Activated T-cell treated with anti-CD3 and anti-CD28 coated beads, Interleukin-2, amount 50 U/mL, for 24 hours (primary cell): ENCODE measurements at regions not wholly inside any gene's neighbourhood (a gene's known extent, or its start where the extent isn't known, plus 50 kb on each side); places are given as distances from the start of the nearest gene placed in this dataset.

Experiments
- DNase-seq: peaks from one replicate; pipeline ENCODE4 v3.0.0-alpha.2; 2020
- H3K27ac Mint-ChIP-seq: 2 replicates; pipeline ENCODE4 v1.8.0; 2020; ENCODE audit warnings: mild to moderate bottlenecking, mixed read lengths
- H3K27me3 Mint-ChIP-seq: 2 replicates; pipeline ENCODE4 v1.8.0; 2020; ENCODE audit warnings: mixed read lengths
- H3K36me3 Mint-ChIP-seq: 2 replicates; pipeline ENCODE4 v1.8.0; 2020; ENCODE audit warnings: low read depth, mixed read lengths
- H3K4me1 Mint-ChIP-seq: 2 replicates; pipeline ENCODE4 v1.8.0; 2020; ENCODE audit warnings: low read depth, mixed read lengths
- H3K4me3 Mint-ChIP-seq: 2 replicates; pipeline ENCODE4 v1.8.0; 2020; ENCODE audit warnings: mild to moderate bottlenecking, moderate library complexity, mixed read lengths
- H3K9me3 Mint-ChIP-seq: 2 replicates; pipeline ENCODE4 v1.8.0; 2020; ENCODE audit warnings: mixed read lengths

- H3K27me3 Mint-ChIP-seq = no peaks in the 10 kb centered on the region
- DNase-seq = no peak
- H3K4me3 Mint-ChIP-seq = no peak overlapping the region
- H3K9me3 Mint-ChIP-seq = no peaks in the 10 kb centered on the region
- no peak overlapping the region for H3K27ac Mint-ChIP-seq
- H3K36me3 Mint-ChIP-seq = peaks cover 48% of the 10 kb centered on the region
- peaks cover 58% of the 10 kb centered on the region for H3K4me1 Mint-ChIP-seq
Observed at GRCh38 chr9:129493706-129494047, 127.2 kb downstream of the C9orf50 start.

GRCh38 chr9:129493002-129493705, 127.7 kb downstream of the C9orf50 start:
- Mint-ChIP-seq H3K36me3 (peaks cover 48% of the 10 kb centered on the region), H3K9me3 (no peaks in the 10 kb centered on the region), H3K4me1 (peaks cover 58% of the 10 kb centered on the region), H3K27ac (no peak overlapping the region), H3K4me3 (no peak overlapping the region), H3K27me3 (no peaks in the 10 kb centered on the region)
- DNase-seq = no peak

GRCh38 chr9:129491487-129491855, 129.4 kb downstream of the C9orf50 start:
- H3K4me3 Mint-ChIP-seq = peak overlapping the region; percentile 91
- no peaks in the 10 kb centered on the region for H3K27me3 Mint-ChIP-seq
- H3K9me3 Mint-ChIP-seq = no peaks in the 10 kb centered on the region
- H3K27ac Mint-ChIP-seq = peak overlapping the region; percentile 35
- peaks cover 47% of the 10 kb centered on the region for H3K36me3 Mint-ChIP-seq
- H3K4me1 Mint-ChIP-seq = peaks cover 64% of the 10 kb centered on the region
- no peak for DNase-seq

GRCh38 chr9:129490583-129491486, 130.1 kb downstream of the C9orf50 start:
- Mint-ChIP-seq H3K36me3 (peaks cover 47% of the 10 kb centered on the region), H3K4me1 (peaks cover 63% of the 10 kb centered on the region), H3K27ac (peak overlapping the region; percentile 98), H3K9me3 (no peaks in the 10 kb centered on the region), H3K27me3 (no peaks in the 10 kb centered on the region), H3K4me3 (peak overlapping the region; percentile 91)
- no peak for DNase-seq

- DNase-seq = peak; percentile 68
- Mint-ChIP-seq H3K4me3 (peak overlapping the region; percentile 91), H3K27ac (peak overlapping the region; percentile 98), H3K27me3 (no peaks in the 10 kb centered on the region), H3K9me3 (no peaks in the 10 kb centered on the region), H3K36me3 (peaks cover 43% of the 10 kb centered on the region), H3K4me1 (peaks cover 63% of the 10 kb centered on the region)
Observed at GRCh38 chr9:129489838-129490582, 130.9 kb downstream of the C9orf50 start.

- peaks cover 28% of the 10 kb centered on the region for H3K36me3 Mint-ChIP-seq
- DNase-seq = no peak
- peak overlapping the region; percentile 81 for H3K4me3 Mint-ChIP-seq
- H3K4me1 Mint-ChIP-seq = peaks cover 77% of the 10 kb centered on the region
- no peaks in the 10 kb centered on the region for H3K27me3 Mint-ChIP-seq
- peak overlapping the region; percentile 98 for H3K27ac Mint-ChIP-seq
- no peaks in the 10 kb centered on the region for H3K9me3 Mint-ChIP-seq
Observed at GRCh38 chr9:129487658-129488483, 133.0 kb downstream of the C9orf50 start.

- DNase-seq = no peak
- Mint-ChIP-seq H3K27ac (peak overlapping the region; percentile 98), H3K27me3 (no peaks in the 10 kb centered on the region), H3K36me3 (peaks cover 22% of the 10 kb centered on the region), H3K9me3 (no peaks in the 10 kb centered on the region), H3K4me3 (peak overlapping the region; percentile 81), H3K4me1 (peaks cover 73% of the 10 kb centered on the region)
Observed at GRCh38 chr9:129486756-129487657, 133.9 kb downstream of the C9orf50 start.

GRCh38 chr9:129485145-129485774, 135.6 kb downstream of the C9orf50 start:
- Mint-ChIP-seq H3K36me3 (peaks cover 7% of the 10 kb centered on the region), H3K4me1 (peaks cover 57% of the 10 kb centered on the region), H3K27ac (peak overlapping the region; percentile 81), H3K4me3 (no peak overlapping the region), H3K9me3 (no peaks in the 10 kb centered on the region), H3K27me3 (peaks cover 2% of the 10 kb centered on the region)
- no peak for DNase-seq

GRCh38 chr9:129484352-129485000, 136.4 kb downstream of the C9orf50 start:
- Mint-ChIP-seq H3K4me3 (peak overlapping the region; percentile 1), H3K9me3 (no peaks in the 10 kb centered on the region), H3K27ac (peak overlapping the region; percentile 90), H3K4me1 (peaks cover 54% of the 10 kb centered on the region), H3K27me3 (peaks cover 2% of the 10 kb centered on the region), H3K36me3 (peaks cover 4% of the 10 kb centered on the region)
- DNase-seq = no peak

GRCh38 chr9:129483415-129484351, 137.2 kb downstream of the C9orf50 start:
- peak overlapping the region; percentile 90 for H3K27ac Mint-ChIP-seq
- peak; percentile 57 for DNase-seq
- H3K9me3 Mint-ChIP-seq = no peaks in the 10 kb centered on the region
- peaks cover 50% of the 10 kb centered on the region for H3K4me1 Mint-ChIP-seq
- H3K36me3 Mint-ChIP-seq = peaks cover under 1% of the 10 kb centered on the region
- H3K4me3 Mint-ChIP-seq = peak overlapping the region; percentile 59
- H3K27me3 Mint-ChIP-seq = peaks cover 2% of the 10 kb centered on the region

GRCh38 chr9:129482521-129483414, 138.1 kb downstream of the C9orf50 start:
- H3K27me3 Mint-ChIP-seq = peaks cover 2% of the 10 kb centered on the region
- H3K4me3 Mint-ChIP-seq = peak overlapping the region; percentile 59
- H3K9me3 Mint-ChIP-seq = no peaks in the 10 kb centered on the region
- no peaks in the 10 kb centered on the region for H3K36me3 Mint-ChIP-seq
- peak; percentile 72 for DNase-seq
- peak overlapping the region; percentile 90 for H3K27ac Mint-ChIP-seq
- peaks cover 46% of the 10 kb centered on the region for H3K4me1 Mint-ChIP-seq
